ENCODE measurements at regions not wholly inside any gene's neighbourhood (a gene's known extent, or its start where the extent isn't known, plus 50 kb on each side); places are given as distances from the start of the nearest gene placed in this dataset.

DNA sequence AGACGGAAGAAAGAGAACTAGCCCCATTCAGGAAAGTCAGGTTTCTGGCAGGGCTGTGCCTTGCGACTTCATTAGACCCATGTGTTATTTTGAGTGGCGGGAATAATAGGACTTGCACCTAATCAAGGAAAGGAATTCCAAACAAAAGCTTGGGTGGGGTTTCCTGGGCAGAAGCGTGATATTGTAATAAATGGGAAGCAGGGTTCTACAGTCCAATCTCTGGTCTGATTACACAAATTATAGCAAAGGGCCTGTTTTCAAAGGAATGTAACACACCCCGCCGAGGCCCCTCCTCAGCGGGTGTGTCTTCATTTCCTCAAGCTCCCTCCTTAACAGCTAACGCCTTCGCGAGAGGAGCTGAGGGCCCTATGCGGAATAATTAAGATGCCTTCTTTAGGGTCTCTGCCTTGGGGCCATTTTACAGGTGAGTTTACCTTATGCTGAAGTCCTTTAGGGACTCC, 396.0 kb upstream of the C2CD4B start:
- no peak for DNase-seq

DNA sequence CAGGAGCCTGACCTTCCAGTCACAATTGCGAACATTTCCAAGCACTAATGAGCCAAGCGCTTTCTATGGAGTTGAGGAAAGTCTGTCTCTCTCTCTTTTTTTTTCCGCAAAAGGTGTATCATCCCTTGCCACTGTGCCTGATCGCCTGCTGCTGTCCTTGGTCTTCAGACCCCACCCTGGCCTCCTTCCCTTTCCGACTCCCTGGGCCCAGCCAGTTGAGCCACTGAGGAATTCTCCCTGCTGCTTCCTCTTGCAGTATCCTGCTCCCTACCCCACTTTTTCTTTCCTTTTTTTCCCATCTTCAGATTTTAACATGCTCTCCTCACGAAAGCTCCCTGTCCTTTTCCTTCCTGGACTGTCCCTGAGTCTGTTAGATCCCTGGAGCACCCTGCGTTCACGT, 396.5 kb upstream of the C2CD4B start:
- DNase-seq = no peak

DNA sequence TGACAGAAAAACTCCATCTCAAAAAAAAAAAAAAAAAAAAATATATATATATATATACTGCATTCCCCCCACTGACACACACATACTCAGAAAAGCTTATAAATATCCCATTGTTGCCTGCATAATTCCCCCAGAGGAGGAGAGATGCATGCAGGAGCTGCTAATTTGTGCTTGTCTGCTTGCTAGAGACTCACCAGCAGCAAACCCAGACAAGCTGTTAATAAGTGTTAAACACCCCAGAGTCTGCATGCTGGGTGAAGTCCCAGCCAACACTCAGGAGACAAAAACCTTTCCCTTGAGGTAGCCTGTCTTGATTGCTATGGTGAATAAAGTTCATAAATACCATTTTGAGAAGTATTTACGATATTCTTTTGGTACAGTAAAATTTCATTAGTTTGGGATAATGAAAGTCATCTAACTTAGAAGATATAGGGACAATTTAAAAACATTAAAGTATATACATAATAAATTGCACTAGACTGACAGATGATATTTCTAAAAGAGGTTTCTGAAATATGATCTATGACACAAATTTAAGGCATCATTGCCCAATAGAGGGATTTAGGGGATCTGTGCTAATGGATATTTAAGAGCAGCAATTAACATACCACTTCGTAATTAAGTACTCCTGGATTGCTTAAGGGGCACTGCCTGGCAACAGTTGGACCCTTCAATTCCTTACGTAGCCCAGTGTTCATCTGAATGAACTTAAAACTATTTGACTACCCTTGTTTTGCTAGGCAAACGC, 400.0 kb upstream of the C2CD4B start:
- DNase-seq = no peak

DNA sequence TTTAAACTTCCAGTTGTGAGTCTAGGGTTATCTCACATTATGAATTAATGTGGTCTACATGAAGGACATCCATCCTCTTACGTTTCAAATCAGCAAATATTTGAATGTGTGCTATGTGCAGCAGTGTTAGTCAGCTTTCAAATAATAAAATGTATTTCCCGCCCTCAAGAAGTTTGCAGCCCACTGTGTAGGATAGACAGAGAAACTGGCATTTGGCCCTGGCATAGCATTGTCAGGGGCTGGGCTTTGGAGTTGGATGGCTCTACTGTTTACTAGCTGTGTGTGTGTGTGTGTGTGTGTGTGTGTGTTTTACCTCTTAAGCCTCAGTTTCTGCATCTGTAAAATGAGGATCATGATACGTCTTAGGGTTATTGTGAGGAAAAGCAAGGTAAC, 400.5 kb upstream of the C2CD4B start:
- no peak for DNase-seq

DNA sequence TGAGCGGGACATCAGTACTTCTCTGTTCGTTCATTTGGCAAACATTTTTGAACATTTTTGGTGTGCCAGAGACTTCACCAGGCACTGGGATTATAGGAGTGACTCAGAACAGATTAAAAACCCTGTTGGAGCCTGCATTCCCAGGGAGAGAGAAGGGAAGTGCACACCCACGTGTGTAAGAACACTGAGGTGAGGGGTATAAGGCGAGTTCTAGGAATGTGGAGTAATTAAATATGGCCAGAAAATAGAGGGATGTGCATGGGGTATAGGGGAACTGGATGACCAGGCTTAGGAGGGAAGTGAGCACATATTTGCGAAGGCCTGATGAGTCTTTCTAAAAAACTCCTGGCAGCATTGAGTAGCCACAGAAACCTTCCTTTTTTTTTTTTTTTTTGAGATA, 401.2 kb upstream of the C2CD4B start:
- DNase-seq = no peak

DNA sequence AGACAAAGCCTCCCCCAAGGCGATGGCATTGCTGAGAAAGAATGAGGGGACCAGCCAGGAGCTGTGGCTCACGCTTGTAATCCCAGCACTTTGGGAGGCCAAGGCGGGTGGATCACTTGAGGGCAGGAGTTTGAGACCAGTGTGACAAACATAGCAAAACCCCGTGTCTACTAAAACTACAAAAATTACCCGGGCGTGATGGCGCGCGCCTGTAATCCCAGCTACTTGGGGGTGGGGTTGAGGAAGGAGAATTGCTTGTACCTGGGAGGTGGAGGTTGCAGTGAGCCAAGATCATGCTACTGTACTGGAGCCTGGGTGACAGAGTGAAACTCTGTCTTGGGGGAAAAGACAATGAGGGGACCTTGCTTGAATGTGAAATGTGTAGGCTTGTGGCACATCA, 402.4 kb upstream of the C2CD4B start:
- no peak for DNase-seq

DNA sequence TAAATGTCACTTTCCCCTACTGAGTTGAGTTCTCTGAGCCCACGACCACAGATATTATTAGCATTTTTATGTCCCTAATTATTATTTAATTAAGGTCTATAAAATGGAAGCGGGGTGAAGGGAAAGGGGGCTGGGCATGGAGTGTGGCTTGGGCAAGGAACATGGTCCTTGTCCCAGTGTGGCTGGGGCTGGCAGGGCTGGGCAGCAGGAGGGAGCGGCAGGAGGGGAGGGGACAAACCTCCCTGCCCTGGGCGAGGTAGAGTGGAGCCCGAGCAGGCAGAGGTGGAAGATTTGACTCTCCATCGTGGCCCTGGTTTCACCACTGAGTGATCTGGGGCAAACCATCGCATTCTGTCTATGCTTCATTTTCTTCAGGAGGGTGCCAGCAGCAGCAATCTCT, 402.9 kb upstream of the C2CD4B start:
- DNase-seq = no peak

DNA sequence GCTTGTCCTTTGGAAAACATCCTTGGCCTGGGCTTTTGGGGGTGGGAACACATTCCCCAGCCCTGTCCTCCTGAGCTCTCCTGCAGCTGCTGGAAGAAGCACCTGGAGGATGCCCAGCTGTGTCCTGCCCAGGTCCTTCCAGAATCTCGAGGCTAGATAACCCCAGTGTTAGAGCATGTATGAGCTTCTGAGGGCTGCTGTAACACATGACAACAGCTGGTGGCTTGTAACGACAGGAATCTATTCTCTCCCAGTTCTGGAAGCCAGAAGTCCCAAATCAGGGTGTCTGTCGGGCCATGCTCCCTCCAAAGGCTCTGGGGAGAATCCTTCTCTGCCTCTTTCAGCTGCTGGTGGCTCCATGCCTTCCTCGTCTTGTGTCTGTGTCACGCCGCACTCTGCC, 403.6 kb upstream of the C2CD4B start:
- DNase-seq = no peak

DNA sequence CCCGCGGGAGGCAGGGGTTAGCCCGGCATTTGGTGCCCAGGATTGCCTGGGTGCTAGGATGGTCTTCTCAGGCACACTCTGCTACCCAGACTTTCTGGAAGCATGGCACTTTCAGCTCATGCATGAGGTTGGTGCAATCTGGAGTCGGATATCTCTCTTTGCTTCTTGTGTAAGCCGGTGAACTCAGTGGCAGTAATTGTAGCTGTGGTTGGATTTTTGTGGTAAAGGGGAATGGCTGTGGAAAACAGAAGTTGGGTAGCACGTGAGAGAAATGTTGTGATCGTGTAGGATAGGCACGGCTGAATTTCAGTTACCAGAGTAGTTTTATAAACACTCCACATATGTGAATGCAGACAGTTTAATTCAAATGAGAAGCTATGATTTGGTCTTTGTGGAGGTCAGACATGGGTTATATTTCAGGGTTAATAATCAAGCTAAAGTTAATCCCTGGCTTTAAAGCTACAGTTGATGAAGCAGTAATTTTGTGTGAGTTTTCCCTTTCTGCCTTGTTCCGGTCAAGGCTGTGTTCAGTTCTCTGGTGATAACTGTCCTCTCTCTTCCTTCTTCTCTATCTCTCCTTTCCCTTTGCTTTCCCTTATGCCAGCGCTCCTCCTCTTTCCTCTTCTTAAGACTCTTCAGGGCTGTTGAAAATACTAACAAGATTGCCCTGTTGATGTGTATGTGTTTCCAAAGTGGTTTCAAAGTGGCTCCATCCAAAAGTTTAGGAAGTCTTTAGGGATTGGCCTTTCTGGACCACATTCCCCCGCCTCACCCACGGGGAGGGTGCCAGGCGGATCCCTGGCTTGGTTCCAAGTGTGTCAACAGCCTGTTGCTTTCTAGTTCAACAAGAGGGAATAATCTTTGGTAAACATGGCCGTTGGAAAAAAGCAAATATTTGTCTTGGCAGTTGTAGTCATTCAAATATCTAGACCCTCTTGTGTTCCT, 404.6 kb upstream of the C2CD4B start:
- DNase-seq = no peak

DNA sequence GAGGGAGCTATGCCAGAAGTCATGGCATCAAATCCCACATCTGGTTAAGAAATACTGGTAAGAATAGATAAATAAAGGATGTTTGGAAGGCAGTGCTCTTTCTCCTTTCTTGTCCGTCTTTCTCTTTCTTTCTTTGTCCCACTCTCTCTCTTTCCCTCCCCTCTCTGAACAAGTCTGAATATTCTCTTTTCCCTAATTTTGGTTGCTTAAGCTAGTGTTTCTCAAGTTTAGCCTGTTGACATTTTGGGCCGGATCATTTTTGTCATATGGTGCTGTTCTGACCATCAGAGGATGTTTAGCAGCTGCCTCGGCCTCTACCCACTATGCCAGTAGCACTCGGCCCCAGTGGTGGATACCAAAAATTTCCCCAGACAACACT, 405.3 kb upstream of the C2CD4B start:
- DNase-seq = no peak

DNA sequence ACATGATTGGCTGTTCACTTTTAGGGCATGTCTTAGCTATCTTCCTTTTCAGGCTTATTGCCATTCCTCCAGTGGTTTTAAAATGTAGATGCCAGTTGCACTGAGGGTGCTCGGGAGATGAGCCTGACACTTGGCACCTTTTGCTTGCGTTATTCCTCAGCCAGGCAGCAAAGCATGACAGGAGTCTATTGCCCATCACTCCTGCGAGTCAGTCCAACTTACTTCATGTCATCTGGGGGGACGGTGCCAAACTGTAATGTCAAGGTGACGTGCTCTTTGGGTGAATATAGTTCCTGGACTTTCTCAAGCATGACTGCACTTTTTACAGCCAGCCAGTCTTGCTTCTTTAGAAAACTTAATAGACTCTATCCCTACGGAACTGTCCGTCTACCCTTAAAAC, 406.0 kb upstream of the C2CD4B start:
- DNase-seq = no peak

DNA sequence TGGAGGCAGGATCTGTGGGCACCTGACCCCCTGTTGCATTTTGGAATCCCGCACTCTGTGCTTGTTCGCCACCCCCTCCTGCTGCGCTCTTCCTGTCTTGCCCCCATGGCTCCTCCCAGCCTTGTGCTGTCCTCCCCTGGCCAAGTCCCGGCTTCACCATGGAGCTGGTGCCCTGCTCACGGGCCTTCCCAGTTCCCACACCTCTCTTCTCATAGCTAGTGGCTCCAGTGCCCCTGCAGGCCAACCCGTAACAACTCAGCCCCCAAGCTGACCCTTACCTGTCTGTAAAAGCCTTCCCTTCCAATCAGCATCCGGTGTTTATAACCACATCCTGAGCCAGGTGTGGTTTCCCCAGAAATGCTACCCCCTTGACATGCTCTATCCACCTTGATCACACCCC, 407.7 kb upstream of the C2CD4B start:
- no peak for DNase-seq

DNA sequence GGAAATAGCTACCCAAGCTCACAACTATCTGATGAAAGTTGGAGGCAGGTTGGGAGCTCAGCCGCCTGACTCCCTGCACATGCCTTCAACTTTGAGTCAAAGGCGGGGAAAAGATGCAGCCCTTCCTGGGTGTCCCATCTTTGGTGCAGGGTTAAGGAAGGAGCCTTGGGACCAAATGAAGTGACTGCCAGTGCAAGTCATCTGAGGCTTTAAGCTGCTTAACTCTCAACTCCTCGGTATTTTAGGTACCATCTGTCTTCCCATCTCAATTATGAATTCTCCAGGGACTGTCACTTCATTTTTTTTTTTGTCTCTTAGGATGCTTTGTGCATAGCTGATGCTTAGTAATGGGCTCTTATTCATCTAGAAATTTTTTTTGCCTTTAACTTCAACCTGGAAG, 408.8 kb upstream of the C2CD4B start:
- DNase-seq = no peak

DNA sequence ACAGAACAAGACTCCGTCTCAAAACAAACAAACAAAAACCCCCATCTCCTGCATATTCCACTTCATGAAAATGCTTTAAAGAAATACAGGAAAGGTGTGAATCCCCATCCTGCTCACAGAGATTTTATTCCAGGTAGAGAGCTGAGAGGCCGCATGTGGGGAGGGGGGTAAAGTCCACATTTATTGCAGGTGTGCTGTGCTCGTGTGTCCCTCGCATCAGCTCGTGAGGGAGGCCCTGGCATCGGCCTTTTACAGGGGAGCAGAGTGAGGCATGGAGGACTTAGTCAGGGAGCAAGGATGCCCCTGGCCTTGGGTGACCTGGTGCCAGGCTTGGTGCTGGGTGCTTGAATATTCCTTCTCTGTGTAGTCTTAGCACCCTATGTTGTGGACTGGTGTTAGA, 413.5 kb upstream of the C2CD4B start:
- no peak for DNase-seq

DNA sequence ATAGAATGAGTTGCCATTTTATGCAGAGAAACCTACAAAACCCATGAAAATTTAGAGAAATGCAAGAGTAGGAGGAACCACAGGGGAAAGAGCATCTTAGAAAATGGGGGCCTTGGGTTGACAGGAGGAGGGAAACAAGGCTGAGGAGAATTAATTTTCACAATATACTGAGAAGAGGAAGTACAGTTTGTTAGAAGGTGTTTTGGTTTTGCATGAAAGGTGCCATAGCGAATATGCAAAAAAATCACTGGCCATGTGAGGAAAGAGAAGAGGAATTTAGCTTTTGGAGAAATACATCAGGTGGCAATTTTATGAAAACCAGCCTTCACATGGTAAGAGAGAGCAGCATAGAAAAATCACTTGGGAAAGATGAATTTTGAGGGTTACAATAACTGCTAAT, 413.9 kb upstream of the C2CD4B start:
- DNase-seq = no peak

DNA sequence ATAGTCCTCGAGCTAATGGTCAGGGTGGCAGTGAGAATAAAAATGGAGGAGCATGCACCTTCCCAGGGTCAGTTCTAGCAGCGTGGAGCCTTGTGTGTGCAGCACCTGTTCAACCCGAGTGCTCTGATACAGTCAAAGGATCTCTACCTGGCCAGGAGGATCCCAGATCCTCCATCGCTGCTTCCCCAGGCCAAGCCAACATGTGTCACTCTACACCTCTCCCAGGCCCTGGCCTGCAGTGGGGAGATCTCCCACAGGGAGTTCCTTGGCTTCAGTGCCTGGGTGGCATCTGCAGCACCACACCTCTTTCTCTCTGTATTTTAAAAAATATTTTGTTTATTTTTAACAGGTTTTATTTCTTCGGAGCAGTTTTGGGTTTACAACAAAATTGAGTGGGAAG, 414.8 kb upstream of the C2CD4B start:
- no peak for DNase-seq

DNA sequence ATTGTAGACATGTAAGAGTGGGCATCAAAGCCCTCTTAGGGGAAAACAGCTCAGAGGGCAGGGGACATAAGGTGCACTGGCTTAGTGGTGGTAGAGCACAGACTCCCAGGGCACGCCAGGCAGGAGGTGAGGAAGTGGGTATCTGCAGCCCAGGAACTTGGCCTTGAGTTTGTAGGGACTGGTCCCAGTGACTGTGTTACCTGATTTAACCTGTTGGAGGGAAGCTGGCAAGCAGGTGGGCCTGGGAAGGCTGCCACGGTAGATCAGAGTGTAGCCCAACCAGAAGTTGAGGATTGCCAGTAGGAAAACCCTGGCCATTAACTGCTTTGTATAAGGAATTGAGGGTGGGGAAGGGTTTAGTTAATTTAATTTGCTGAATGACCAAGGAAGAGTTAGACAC, 417.5 kb upstream of the C2CD4B start:
- DNase-seq = no peak

DNA sequence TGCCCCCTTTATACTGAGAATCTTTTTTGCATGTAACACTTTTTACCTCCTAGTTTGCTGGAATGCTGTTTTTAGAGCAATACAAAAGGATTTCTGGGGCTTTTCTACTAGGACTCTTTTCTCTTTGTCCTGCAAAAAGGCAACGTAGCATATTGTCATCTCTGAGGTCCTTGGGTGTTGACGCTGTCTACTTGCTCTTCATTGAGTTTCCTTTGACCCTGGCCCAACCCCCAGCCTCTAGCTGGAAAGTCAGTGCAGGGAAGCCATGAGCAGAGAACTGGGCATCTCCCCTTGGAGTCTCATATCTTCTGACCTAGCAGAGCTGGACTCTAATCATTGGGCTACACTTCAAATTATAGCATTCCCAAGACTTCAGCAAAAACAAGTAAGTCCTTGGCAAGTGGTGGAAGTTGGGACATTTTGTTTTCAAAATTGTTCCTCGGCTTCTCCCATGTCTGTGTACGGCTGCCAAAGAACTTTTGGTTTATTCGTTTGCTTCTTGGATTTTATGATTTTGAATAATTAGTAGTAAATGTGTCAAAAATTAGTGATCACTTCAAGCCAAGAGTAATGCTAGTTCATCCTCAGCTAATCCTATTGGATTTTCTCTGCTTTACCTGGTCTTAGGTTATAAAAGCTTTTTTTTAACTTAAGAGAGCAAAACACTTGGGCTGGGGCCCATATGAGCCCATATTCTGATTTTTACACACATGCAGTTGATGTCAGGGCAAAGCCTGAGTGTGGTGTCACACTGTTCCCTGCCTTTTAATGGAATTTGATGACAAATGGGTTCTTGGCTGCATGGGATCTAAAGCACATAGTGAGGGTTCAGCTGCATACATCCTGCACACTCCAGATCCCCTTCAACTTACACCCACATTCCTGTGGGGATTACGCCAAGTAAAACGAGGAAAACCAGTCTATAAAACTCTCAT, 419.5 kb upstream of the C2CD4B start:
- no peak for DNase-seq

DNA sequence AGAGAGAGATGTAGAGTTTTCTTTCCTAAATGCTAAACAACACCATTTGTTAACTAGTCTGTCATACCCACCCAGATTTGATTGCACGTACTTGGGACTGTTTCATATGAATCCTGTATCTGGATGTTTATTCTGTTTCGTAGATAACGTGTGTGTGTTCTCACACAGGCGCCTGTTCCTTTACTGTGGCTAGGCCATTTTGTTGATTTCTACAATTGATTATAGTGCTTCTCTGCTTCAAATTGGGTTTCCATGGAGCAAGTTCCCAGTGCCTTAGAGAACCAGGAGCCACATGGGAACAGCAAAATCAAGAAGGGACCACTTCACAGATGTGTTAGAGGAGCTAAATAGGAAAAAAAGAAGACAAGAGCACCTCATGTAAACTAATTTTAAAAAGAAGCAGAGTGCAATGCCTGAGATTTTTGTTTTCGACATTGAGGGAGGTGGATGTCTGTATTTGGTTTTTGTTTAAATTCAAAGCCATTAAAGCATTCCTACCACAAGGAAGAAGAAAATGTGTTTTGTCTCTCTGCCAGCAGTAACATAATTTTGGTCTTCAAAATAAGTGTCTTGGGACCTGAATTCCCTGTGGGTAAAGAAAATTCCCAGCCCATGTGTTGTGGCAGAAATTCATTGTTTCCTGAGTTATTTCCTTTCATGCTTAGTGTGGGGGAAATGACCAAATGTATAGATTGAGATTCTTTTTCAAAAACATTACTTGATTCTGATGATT, 424.0 kb upstream of the C2CD4B start:
- DNase-seq = no peak

DNA sequence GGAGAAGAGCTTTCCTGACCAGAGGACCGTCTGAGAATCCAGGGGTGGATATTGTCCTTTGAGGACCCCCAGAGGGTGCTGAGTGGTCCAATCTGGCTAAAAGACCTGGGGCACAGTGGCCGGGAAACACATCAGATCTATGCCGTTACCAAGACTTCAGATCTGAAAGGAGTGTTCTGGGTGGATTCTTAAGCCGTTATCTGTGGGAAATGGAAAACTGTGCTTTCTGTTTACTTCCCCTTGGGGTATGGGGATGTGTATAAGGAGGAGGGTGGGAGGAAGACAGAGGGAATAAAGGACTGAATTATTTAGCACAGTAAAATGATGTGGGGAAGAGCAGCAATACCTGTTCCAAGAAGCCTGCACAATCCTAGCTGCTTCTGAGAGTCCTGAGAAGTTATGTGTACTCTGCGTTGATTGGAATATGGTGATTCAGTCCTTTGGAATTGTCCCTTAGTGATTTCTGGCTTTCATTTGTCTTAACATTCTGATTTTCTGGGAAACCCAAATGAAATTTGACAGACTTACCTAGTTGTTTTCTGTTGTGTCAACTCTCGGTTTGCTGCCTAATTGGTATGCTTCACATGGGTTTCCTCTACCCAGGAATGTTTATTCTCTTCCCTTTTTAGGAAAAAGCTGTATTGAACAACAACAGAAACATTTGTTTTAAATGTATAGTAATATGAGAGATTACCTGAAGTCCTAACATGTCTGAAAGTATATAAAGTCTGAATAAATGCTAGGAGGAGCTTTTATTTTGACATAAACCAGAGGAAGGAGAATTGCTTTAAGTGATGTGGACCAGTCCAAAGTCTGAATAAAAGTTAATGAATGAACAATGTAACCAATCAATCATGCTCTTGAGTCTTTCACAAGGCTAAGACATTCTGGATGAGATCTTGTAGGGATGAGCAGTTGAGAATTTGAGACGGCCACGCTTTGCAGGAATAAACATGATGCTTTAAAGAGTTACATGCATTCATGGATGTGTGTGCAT, 427.1 kb upstream of the C2CD4B start:
- no peak for DNase-seq

DNA sequence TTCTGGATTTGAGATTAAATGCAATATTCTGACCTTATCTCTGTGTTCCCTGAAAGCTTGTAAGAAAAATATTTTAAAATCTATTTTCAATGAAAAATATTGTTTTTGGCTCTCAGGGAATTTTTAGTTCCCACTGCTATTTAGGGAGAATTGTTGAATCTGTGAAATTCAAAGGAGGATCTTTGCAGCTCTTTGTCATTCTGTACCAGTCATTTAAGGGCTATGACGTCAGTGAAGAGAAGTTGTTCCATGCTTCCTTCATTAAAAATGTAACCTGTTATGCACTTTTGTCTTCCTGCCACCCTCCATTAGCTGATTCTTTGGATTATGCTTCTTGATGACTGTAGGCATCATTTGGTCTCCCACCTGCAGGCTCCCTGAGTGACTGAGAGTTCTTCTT, 427.8 kb upstream of the C2CD4B start:
- no peak for DNase-seq

All from effector CD8-positive, alpha-beta T cell (primary cell).